ENCODE measurements at regions not wholly inside any gene's neighbourhood (a gene's known extent, or its start where the extent isn't known, plus 50 kb on each side); places are given as distances from the start of the nearest gene placed in this dataset.
"Not testable (repeated sequence)": the region's sequence is repeated elsewhere in the genome, so short reads cannot be mapped to it uniquely, and the experiment has no call there.

DNA sequence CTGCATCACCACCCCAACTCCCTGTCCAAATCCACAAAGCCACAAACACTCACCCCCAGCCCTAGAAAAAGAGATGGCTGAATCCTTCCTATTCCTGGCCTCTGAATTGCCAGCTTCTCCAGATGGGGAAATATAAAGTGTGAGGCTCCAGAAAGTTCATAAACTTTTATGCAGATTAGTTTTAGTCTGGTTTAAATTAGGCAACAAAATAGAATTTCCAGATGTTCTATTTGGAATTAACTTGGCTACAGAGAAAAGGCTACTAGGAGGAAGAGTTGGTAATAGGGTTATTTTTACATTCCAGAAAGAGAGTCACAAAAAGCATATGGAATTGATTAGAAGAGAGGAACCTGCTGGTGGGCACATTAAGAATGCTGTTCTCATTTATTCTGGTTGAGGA lies 56.0 kb downstream of the EN1 start:
- DNase-seq, result no peak

DNA sequence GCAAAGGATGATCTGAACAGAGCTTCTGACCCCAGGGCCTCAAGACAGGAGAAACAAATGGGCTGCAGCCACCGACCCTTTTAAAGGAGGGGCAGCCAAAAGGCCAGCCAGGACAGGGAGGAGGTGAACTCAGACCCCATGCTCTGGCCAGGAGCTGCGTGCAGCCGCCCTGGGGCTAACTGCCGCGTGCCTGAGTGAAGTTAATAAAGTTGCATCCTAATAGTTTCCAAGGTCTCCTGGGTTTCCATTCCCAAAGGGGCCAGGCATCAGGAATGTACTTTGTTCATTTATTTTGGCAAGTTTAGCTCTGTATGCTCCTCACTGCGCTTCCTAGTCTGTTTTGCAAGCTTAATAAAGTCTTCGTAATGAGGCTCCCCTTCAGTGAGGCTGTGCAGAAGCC lies 60.7 kb downstream of the EN1 start:
- DNase-seq, result no peak

DNA sequence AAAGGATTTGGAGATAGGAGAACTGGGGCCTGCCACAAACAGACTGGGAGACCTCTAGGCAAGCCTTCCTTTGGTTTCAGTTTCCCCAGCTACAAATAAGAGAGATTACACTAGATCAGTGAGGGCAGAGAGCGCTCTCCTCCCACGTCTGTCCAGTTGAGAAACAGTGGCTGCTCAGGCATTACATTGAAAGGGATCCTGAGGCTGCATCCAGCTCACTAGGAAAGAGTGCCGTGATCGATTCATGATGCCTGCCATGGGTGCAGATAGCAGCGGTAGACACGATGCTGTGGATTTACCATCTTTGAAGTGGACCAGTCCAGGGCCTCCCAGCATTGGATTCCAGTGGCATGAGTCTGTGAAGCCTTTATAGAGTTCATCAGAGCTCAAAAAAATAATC lies 62.6 kb downstream of the EN1 start:
- no peak for DNase-seq

DNA sequence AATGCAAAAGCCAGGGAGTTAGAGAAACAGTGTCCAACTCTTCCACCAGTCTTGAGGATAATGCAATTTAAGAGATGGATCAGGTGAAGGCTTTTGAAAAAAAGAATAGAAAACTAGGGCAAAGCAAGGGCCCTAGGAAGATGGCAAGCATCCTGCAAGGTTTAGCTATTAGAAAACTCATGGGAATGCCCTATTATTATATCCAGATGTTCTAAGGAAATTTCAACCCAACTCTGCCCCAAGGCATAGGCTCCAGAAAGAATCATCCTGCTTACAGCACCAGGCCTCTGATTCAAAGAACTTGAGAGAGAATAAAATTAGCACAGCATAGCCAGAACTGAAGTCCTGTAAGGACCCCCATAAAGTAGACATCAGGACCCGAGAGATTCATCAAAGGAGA lies 68.1 kb downstream of the EN1 start:
- DNase-seq, result no peak

DNA sequence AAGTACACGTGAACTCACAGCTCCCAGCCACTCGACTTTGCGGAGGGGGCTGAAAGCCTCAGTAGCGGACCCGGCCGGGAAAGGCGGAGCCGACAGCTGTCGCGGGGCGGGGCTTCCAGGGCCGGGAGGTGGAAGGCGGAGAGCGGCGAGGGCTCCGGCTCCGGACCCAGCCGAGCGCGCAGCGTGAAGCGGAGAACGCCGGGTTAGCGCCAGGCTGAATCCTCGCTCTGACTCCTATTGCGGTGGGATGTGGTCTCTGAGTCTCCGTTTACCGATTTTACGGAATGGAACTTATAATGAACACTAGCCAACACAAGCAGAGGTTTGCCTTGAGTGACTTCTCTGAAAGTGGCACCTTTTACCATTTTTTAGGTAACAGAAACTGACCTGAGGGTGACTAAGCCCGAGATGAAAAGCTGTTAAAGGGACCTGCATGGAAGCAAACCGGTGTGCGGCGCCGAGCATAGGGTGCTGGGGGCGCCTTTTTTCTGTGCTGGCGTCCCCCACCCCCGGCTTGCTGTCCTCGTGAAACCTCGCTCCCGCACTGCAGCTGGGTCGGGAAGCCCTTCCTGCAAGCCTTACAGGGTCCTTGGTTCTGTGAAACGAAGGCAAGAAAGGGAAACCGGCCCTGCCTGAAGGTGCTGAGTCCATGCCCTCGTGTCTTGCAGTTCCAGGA lies 72.9 kb downstream of the EN1 start:
- DNase-seq, result no peak

DNA sequence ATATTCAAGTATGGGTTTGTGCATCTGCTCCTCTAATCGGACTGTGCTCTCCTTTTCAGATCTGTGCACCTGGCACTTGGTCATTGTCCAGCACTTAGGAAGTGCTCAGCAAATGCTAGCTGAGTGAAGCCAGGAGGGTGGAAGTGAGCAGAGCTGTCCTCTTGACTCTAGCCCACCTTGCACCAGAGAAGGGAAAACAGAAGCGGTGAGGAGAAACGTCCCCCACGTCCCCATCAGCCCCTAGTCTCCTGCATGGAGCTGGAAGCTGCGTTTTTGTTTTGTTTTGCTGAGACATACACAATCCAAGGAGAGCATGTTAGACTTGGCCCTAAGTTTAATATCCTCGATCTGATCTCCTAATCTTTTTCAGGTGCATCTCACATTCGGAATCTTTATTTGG lies 73.6 kb downstream of the EN1 start:
- no peak for DNase-seq

DNA sequence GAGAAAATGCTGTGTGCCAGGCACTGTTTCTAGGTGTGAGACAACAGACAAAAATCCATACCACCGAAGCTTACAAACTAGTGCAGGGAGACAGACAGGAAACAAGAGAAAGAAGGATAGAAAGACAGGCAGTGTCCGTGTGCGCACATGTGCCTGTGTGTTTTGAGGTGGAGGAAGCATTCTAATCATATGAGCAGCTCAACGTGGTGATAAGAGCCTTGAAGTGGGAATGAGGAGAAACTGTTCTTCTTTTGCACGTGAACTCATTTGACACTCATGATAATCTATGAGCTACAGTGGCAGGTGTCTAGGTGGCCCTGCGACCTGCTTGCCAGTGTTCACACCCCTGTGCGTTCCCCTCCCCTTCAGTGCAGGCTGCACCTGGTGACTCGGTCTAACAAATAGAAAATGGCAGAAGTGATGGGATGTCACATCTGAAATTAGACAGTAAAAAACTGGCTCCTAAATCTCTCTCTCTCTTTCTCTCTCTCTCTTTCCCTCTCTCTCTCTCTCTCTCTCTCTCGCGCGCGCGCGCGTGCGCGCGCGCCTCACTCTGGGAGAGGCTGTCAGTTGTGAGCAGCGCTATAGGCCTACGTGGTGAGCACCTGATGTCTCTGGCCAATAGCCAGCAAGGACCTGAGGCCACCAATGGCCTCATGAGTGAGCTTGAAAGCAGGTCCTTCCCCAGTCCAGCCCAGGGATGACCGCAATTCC lies 74.8 kb downstream of the EN1 start:
- DNase-seq, result no peak

DNA sequence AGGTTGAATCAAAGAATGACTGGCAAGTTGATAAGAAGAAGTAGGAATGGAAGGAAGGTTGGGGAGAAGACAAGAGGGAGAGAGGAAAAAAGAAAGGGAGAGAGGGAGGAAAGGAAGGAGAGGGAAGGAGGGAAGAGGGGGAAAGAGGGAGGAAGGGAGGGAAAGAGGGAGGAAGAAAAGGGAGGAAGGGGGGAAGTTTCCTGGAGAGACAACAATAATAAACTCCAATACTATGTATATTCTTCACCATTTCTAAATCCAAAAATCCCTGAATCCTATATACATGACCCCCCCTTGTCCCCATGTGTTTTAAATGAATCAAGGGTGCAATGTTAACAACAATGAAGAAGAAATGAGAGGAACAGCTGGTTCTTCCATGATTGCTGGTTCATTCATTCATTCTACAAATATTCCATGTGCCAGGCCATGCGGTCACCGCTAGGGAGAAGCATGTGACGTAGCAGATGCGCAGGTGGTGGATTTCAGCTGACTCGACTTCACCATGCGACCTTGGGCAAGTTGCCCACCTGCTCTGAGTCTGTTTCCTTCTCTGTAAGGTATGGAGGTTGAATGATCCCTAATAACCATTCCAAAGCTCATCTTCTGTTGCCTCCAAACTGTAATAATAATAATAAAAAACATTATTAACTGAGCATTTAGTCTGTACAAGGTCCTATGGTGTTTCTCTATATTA lies 77.6 kb downstream of the EN1 start:
- no peak for DNase-seq

DNA sequence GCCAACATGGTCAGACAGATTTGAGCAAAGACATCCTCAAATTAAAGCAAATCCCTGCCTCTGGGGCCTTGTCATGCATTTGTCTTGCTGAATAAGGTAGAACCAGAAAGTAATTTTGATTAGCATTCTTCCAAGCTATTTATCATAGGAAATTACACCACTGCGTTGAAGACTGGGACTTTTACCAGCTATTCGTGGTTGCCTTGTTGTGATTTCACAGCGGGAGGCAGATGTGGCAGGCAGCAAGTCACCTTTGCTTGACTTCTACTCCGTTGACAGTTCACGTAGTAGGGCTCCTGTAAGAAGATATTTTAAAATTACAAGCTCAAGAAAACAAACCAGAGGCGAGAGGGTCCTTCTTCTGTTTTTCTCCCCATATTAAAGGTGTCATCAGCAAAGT lies 80.6 kb downstream of the EN1 start:
- DNase-seq, result no peak

DNA sequence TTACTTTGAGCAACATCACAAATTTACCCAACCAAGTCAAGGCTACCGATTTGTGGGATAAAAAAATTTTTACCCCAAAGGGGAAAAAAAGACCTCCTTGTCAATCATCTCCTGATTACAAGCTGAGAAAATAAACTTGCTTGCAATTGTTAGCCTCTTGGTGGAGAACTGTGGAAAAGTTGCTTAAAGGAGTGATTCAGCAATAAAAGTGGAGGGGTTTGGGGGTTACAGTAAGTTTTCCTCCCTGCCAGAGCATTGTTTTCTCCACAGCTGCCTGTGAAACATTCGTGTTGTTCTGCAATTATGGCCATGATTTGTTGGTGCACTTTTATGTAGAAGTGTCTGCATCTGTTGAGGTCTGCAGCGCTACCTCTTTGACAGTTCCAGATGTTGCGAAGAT lies 82.6 kb downstream of the EN1 start:
- DNase-seq, result no peak

DNA sequence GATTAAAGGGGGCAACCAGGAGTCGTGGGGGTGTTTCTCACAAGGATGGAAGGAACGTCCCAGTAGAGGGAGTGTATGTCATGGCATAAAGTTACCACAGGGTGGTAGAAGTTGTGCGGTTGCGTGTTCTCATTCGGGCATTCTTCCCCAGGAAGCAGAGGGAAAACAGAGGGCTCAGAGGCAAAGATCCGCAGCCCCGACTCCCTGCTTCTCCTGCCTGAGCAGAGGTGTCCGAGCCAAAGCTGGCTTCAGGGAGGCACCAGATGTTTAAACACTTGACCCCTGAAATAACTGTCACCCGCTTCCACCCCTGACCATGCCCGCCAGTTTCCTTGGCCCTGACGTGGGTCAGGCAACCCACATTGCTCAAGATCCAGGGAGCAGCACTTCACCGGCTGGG lies 83.7 kb downstream of the EN1 start:
- DNase-seq, result no peak

DNA sequence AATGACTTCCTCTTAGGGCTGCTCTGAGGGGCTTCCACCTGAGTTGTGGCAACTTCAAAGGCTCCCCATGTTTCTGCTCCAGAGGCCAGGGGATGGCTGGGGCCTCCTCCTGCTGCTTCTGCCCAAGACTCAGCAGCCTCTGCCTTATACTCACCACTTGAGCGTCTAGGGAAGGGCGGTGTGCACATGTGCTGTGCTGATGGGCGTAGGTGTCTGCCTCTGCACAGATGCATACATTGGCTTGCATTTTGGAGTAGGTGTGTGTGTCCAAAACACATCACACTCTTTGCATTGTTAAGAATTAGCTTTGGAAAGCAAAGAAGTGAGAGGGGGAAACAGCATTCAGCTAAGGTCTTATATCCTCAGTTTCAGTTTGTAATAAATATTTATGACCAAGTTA lies 85.2 kb downstream of the EN1 start:
- no peak for DNase-seq

DNA sequence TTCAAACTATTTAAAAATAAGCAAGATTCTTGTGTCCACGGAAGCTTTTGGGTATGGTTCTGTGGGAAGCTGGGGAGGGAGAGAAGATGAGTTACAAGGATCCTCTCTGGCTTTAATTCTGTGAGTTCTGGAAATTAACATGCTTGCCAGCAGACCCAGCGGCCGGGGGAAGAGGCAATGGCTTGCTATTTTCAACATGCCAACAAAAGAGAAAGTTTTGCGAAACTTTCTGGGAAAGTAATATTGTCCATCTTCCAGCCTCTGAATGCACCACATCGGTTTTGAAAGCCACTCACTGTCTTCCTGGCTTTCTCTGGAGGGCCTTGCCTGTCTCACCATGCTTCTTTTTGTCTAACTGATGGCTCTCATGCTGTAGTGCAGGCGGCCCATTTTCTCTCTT lies 85.7 kb downstream of the EN1 start:
- DNase-seq, result no peak

DNA sequence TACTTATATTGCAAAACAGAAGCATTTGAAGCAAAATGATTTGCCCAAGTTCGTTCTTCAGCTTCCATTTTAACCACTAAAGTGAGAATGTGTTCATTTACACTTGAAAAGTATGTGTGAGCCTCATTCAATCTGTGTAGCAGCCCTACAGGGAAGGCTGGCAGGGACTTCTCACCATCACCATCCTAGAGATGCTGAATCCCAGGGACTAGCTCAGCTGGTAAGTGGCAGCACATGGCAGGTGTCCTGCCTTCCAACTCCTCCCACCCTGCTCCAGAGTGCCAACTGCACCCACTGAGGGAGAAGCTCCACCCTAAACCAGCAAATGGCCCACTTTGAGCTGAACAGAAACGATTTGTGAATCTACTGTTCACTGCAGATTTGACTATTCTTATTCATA lies 91.5 kb downstream of the EN1 start:
- no peak for DNase-seq

DNA sequence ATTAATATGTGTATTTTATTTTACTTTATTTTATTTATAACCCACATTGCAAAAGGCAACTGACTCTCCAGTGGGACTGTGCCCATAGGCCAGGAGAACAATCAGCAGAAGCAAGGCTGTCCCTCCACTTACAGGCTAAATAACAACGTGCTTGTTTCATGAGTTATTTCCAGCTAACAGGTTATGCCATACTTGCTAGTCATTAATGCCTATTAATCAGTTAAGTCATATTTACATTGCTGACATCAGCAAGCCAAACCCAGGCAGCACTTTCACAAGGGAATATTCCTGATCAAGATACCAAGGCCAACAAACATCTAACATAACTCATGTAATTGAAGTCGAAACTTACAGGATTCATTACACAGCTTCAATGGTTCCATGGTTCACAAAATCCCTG lies 92.1 kb downstream of the EN1 start:
- no peak for DNase-seq

DNA sequence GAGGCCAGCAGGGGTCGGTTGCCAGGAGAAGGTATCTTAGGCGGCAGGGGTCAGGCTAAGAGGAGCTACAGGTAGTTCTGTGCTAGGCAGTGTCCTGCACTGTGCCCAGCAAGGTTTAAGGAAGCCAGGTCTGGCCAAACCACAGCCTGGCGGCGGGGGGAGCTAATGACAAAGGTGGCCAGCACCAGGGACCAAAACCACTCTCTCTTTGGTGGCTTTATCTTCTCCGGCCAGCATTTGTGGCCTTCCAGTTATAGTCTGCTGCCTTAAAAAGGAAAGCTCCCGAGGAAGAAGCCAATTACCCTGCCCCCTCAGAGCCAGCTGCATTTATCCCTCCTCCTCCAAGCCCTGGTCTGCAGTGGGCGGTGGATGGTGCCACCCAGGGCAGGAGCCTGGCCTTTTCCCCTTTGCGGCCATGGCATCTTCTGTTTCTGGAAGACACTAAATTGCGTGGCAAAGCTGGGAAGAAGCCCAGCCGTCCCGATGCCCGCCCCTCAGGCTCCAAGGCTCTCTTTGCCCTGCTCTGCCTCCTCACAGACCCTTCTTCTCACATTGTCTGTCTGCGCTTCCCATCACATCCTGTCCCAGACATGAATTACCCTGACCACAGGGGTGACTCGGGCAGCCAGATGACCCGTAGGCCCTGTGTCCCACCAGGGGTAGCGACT lies 94.6 kb downstream of the EN1 start:
- DNase-seq, result no peak

DNA sequence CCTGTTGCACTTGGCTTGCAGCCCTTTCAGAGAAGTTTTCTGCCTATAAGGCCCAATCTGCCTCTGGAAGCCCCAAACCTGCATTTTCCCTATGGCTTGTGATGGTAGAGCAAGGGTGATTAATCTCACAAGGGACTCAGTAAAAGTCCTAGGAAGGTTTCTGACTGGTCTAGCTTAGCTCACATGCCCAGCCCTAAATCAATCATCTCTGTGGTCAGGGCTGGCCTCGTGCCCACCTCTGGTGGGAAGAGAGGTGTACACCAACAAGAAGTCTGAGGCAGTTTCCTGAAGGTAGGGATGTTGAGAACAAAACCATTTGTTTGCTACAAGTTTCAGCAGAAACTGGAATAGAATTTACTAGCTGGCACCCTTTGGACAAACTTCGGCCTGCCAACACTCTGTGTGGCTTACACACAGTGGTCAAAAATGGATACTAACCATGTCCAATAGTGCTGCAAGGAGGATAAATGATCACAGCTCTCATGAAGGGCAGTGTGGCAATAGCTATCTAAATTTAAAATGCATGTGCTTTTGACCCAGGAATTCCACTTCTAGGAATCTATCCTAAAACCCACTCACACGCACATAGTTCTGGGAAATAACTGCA lies 96.4 kb downstream of the EN1 start:
- DNase-seq, result no peak

DNA sequence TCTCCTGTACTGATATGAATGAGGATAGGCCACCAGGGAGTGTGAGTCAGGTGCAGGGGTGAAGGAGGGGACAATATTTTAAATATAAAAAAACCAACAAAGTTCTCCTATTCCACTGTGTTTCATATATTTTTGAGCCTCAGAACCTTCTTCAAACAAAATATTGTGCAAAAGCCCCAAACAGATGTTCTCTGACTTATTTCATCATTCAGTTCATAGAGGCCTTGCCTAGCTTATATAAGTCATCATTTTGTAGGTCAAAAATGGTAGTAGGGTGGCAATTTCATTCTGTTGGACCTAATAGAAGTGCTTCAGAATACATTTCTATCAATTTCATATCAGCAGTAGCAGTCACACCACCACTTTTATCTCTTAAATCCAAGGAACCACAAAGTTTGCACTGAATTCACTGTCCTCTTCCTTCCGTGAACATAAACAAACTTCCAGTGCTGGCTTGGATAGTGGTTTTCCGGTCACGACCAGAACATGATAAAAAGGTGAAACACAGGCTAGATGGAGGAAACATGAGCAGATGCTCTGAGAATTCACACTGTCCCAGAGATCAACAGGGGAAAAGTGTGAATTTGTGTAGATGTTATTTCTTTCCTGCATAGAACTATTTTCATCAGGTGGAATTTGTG lies 99.1 kb downstream of the EN1 start:
- no peak for DNase-seq

DNA sequence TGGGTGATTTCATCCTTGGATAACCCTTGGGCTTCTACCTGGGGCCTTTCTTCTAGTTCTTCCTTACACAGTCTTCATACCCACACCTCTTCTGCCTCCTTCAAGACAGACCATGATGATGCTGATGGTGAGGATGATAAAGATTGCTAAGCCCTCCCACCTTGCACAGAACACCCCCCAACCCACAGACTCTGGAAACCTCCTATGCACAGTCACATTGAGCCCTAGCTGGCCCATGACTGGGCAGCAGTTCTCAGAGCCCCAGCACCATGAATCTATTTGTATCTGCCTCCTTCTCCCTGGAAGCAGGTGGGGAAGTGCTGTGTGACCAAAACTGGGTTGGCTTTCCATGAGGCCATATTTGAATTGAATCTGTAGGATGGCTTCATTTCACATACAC lies 99.8 kb downstream of the EN1 start:
- DNase-seq, result no peak

DNA sequence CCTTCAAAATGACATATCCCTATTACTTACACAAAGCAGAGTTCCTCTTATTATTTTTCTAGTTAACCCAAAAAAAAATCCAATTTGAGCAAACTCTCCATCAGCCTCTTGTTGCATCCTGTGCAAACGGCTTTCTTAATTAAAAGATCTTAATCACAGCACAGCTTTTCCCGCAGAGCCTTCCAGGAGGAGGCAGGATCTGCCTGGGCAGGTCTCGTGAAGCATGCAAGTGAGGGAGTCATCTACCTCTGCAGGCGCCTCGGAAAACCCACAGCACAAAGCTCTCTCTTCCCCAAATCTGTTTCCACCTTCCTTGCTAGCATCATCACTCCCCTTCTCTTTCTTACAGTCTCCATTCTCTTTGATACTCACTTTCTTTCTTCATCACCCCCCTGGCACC lies 100.4 kb downstream of the EN1 start:
- no peak for DNase-seq

DNA sequence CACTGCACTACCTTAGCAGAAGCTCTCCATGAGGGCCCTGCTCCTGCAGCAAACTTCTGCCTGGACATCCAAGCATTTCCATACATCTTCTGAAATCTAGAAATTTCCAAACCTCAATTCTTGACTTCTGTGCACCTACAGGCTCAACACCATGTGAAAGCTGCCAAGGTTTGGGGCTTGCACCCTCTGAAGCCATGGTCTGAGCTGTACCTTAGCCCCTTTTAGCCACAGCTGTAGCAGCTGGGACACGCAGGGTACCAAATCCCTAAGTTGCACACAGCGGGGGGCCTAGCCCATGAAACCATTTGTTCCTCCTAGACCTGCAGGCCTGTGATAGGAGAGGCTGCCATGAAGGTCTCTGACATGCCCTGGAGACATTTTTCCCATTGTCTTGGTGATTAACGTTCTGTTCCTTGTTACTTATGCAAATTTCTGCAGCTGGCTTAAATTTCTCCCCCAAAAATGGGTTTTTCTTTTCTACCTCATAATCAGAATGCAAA lies 102.7 kb downstream of the EN1 start:
- not testable (repeated sequence) for DNase-seq

DNA sequence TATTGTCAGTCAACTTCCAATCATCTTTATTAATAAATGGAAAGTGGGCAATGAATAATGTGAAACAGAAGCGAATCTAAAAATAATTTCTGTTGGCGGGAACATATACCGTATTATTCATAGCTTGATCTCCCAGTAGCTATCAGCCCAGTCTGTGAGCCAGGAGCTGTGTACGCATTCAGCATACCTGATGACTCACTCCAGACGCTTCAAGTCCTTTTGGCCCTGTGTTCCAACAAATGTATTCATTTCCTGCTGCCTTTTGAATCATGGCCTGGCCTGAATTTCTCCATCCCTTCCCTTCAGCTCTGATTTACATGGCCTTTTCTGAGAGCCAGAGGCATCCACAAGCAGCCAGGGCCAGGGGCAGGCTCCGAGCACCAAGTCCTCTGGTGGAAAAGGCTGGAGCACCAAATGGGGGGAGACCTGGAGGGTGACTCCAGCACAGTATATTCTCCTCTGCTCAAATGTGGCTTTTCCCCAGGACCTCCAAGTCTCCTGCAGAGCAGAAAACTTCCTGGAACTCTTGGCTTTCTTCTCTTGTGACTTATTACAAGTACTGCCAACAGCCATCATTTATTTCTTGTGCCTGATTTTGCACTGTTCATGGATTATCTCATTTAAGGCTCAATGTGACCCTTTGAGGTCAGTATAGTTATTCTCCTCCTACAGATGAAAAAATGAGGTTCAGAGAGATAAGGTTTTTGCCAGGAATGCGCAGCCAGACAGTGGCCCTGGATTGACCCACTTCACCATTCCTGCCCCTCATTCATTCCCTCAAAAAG lies 108.7 kb downstream of the EN1 start:
- DNase-seq, result peak; percentile 64
